ENCODE measurements at regions not wholly inside any gene's neighbourhood (a gene's known extent, or its start where the extent isn't known, plus 50 kb on each side); places are given as distances from the start of the nearest gene placed in this dataset.

DNA sequence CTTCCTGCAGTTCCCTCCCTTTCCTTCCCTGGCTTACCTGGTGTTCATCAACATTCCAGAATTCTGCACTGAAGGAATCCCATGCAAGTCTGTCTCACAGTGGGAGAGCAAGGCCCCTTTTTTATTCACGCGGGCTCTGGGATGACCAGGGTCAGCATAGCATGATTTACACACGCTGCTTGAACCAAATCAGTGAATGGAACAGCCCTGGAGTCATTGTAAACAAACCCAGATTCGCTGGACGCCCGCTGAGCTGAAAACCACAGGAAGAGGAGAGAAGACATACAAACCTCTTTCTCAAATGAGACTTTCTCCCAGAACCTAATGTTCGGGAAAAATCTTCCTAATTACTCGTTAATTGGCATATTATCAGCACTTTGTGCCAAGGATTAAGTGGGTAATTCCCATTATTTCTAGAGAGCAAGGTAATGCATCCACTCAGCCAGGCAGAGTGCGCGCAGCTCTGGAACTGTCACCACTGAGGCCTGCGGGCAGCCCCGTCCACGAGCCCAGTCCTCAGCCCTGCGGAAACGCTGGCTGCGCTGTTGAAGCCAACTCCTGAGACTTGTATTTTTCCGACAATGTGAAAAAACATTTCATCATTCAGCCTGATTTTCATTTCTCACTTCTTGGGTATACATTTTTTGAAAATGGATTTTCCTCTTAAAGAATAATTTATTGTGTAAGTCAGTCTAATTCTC, 140.0 kb downstream of the ETS2 start:
- H3K27ac ChIP-seq (ENCODE audit: low read depth in 1 of 2, low read length in 2 of 2) = peak overlapping the region in 1 of 2 donors; percentile 38
- WGBS = 85% methylated on average over 17 of the region's 17 CpGs

DNA sequence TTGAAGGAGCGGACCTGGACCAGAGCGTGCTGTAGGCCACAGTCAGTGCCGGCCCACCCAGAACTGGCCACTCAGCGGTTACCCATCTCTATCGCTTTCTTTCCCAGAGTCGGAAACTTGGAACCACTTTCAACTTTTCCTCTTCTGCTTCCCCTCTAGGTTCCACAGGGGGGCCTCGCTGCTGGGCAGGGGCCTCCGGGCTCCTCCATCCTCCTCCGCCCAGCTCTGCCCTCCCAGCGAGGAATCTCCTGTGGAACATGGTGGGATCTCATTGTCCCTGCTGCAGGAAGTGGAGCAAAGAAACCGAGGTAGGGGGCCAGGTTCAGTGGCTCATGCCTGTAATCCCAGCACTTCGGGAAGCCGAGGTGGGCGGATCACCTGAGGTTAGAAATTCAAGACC, 139.2 kb downstream of the ETS2 start:
- TF ChIP-seq GABPA (IDR thresholded peaks at IDR 0.05 in 1 of 2, conservative IDR thresholded peaks at IDR 0.05 in 1 of 2) = no peak
- WGBS = 86% methylated on average over 14 of the region's 14 CpGs
- Histone ChIP-seq H3K27me3 (ENCODE audit: control insufficient read depth in 4 of 4, insufficient read depth in 4 of 4, low read length in 3 of 4) (no peaks in the 10 kb centered on the region), H3K4me1 (ENCODE audit: control insufficient read depth in 4 of 4, insufficient read depth in 4 of 4, low read length in 3 of 4) (no peaks in the 10 kb centered on the region), H3K4me3 (ENCODE audit: low read depth in 1 of 3, low read length in 3 of 3) (no peak overlapping the region), H3K9me3 (ENCODE audit: control insufficient read depth in 4 of 4, low read length in 3 of 4) (no peaks in the 10 kb centered on the region), H3K9ac (ENCODE audit: low read depth in 1 of 2, low read length in 2 of 2) (no peak overlapping the region), H3K36me3 (ENCODE audit: control insufficient read depth in 4 of 4, insufficient read depth in 3 of 4, low read depth in 1 of 4, low read length in 3 of 4) (no peaks in the 10 kb centered on the region), H3K27ac (ENCODE audit: low read depth in 1 of 2, low read length in 2 of 2) (no peak overlapping the region)
- DNase-seq (ENCODE audit: low spot score) = no peak

More for the DNA sequence above, 140.0 kb downstream of the ETS2 start:
- Histone ChIP-seq H3K9ac (ENCODE audit: low read depth in 1 of 2, low read length in 2 of 2) (no peak overlapping the region), H3K4me1 (ENCODE audit: control insufficient read depth in 4 of 4, insufficient read depth in 4 of 4, low read length in 3 of 4) (no peaks in the 10 kb centered on the region), H3K9me3 (ENCODE audit: control insufficient read depth in 4 of 4, low read length in 3 of 4) (no peaks in the 10 kb centered on the region), H3K36me3 (ENCODE audit: control insufficient read depth in 4 of 4, insufficient read depth in 3 of 4, low read depth in 1 of 4, low read length in 3 of 4) (no peaks in the 10 kb centered on the region), H3K27me3 (ENCODE audit: control insufficient read depth in 4 of 4, insufficient read depth in 4 of 4, low read length in 3 of 4) (no peaks in the 10 kb centered on the region), H3K4me3 (ENCODE audit: low read depth in 1 of 3, low read length in 3 of 3) (no peak overlapping the region)
- no peak for DNase-seq (ENCODE audit: low spot score)
- TF ChIP-seq, protein P1, sequence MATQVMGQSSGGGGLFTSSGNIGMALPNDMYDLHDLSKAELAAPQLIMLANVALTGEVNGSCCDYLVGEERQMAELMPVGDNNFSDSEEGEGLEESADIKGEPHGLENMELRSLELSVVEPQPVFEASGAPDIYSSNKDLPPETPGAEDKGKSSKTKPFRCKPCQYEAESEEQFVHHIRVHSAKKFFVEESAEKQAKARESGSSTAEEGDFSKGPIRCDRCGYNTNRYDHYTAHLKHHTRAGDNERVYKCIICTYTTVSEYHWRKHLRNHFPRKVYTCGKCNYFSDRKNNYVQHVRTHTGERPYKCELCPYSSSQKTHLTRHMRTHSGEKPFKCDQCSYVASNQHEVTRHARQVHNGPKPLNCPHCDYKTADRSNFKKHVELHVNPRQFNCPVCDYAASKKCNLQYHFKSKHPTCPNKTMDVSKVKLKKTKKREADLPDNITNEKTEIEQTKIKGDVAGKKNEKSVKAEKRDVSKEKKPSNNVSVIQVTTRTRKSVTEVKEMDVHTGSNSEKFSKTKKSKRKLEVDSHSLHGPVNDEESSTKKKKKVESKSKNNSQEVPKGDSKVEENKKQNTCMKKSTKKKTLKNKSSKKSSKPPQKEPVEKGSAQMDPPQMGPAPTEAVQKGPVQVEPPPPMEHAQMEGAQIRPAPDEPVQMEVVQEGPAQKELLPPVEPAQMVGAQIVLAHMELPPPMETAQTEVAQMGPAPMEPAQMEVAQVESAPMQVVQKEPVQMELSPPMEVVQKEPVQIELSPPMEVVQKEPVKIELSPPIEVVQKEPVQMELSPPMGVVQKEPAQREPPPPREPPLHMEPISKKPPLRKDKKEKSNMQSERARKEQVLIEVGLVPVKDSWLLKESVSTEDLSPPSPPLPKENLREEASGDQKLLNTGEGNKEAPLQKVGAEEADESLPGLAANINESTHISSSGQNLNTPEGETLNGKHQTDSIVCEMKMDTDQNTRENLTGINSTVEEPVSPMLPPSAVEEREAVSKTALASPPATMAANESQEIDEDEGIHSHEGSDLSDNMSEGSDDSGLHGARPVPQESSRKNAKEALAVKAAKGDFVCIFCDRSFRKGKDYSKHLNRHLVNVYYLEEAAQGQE (IDR thresholded peaks at IDR 0.05) = no peak
- TF ChIP-seq EGR1 (IDR thresholded peaks at IDR 0.05; ENCODE audit: low read depth in 2 of 2) = no peak
- no peak for TF ChIP-seq SP1 (IDR thresholded peaks at IDR 0.05)
- TF ChIP-seq RAD21 (IDR thresholded peaks at IDR 0.05) = no peak
- no peak for TF ChIP-seq FOXA1 (IDR thresholded peaks at IDR 0.05)
- no peak for TF ChIP-seq YY1 (IDR thresholded peaks at IDR 0.05)
- TF ChIP-seq, protein P2, sequence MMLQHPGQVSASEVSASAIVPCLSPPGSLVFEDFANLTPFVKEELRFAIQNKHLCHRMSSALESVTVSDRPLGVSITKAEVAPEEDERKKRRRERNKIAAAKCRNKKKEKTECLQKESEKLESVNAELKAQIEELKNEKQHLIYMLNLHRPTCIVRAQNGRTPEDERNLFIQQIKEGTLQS (IDR thresholded peaks at IDR 0.05) = no peak
- TF ChIP-seq RXRA (IDR thresholded peaks at IDR 0.05) = no peak
- TF ChIP-seq, protein P3, sequence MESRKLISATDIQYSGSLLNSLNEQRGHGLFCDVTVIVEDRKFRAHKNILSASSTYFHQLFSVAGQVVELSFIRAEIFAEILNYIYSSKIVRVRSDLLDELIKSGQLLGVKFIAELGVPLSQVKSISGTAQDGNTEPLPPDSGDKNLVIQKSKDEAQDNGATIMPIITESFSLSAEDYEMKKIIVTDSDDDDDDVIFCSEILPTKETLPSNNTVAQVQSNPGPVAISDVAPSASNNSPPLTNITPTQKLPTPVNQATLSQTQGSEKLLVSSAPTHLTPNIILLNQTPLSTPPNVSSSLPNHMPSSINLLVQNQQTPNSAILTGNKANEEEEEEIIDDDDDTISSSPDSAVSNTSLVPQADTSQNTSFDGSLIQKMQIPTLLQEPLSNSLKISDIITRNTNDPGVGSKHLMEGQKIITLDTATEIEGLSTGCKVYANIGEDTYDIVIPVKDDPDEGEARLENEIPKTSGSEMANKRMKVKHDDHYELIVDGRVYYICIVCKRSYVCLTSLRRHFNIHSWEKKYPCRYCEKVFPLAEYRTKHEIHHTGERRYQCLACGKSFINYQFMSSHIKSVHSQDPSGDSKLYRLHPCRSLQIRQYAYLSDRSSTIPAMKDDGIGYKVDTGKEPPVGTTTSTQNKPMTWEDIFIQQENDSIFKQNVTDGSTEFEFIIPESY (IDR thresholded peaks at IDR 0.05) = no peak
- no peak for TF ChIP-seq NR2F2 (IDR thresholded peaks at IDR 0.05)
- no peak for TF ChIP-seq JUND (IDR thresholded peaks at IDR 0.05)
- TF ChIP-seq TAF1 (conservative IDR thresholded peaks at IDR 0.05) = no peak
- TF ChIP-seq, protein P4, sequence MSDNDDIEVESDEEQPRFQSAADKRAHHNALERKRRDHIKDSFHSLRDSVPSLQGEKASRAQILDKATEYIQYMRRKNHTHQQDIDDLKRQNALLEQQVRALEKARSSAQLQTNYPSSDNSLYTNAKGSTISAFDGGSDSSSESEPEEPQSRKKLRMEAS (IDR thresholded peaks at IDR 0.05) = no peak
